ENCODE measurements at regions not wholly inside any gene's neighbourhood (a gene's known extent, or its start where the extent isn't known, plus 50 kb on each side); places are given as distances from the start of the nearest gene placed in this dataset.

DNA sequence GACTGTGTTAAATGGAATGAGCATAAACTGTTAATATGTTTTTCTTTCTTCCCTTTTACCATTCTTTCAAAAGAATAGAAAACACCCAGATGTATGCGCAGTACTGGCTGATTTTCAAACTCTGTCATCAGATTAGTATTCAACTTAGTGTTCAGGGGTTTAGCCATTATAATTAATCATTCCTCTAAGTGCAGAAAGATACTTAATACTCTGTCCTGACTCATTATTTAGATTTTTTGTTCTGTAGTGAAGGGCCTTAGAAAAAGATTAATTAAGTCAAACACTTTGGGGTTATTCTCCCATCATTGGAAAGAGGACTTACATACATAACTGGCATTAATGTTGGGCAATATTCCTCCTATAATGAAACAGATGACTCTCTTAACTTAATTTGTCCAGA lies 1316.7 kb upstream of the SLC10A2 start:
- H3K27me3 ChIP-seq: no peaks in the 10 kb centered on the region
- no peak overlapping the region for H3K4me3 ChIP-seq
- no peaks in the 10 kb centered on the region for H3K4me1 ChIP-seq
- H3K36me3 ChIP-seq: no peaks in the 10 kb centered on the region
- no peaks in the 10 kb centered on the region for H3K9me3 ChIP-seq
- no peak overlapping the region for H3K27ac ChIP-seq
- TF ChIP-seq POLR2AphosphoS5 (IDR thresholded peaks at IDR 0.05) (no peak), POLR2A (IDR thresholded peaks at IDR 0.05) (no peak)
- TF ChIP-seq, protein P1, sequence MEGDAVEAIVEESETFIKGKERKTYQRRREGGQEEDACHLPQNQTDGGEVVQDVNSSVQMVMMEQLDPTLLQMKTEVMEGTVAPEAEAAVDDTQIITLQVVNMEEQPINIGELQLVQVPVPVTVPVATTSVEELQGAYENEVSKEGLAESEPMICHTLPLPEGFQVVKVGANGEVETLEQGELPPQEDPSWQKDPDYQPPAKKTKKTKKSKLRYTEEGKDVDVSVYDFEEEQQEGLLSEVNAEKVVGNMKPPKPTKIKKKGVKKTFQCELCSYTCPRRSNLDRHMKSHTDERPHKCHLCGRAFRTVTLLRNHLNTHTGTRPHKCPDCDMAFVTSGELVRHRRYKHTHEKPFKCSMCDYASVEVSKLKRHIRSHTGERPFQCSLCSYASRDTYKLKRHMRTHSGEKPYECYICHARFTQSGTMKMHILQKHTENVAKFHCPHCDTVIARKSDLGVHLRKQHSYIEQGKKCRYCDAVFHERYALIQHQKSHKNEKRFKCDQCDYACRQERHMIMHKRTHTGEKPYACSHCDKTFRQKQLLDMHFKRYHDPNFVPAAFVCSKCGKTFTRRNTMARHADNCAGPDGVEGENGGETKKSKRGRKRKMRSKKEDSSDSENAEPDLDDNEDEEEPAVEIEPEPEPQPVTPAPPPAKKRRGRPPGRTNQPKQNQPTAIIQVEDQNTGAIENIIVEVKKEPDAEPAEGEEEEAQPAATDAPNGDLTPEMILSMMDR (IDR thresholded peaks at IDR 0.05): no peak
- WGBS, 2 donors (ENCODE audit: low coverage in 1 of 2): 25 to 28% methylated on average over 1 of the region's 1 CpG
- no peak for ATAC-seq

DNA sequence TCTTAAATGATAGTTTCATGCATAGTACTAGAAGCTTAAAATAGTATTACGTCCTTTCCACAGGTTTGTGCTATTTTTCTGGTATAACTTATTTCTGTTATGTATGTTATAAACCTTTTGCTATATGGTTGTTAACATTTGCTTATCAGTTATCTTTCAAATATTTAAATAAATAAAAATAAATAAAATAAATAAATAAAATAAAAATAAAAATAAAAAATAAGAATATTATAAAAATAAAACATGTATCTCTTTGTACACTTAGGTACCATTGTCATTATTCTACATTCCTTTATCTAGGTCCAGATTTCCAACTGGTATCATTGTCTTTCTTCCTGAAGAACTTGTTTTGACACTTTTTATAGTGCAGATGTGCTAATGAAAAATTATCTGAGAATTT lies 1310.4 kb upstream of the SLC10A2 start:
- no peaks in the 10 kb centered on the region for H3K9me3 ChIP-seq
- 80 to 88% methylated on average over 1 of the region's 1 CpG for WGBS, 2 donors (ENCODE audit: low coverage in 1 of 2)
- no peaks in the 10 kb centered on the region for H3K27me3 ChIP-seq
- H3K36me3 ChIP-seq: no peaks in the 10 kb centered on the region
- H3K4me1 ChIP-seq: no peaks in the 10 kb centered on the region
- TF ChIP-seq POLR2AphosphoS5 (IDR thresholded peaks at IDR 0.05): no peak
- no peak for TF ChIP-seq EP300 (IDR thresholded peaks at IDR 0.05)
- no peak for TF ChIP-seq POLR2A (IDR thresholded peaks at IDR 0.05)
- TF ChIP-seq, protein P1 (IDR thresholded peaks at IDR 0.05): no peak
- no peak overlapping the region for H3K4me3 ChIP-seq
- ATAC-seq: no peak
- no peak overlapping the region for H3K27ac ChIP-seq

DNA sequence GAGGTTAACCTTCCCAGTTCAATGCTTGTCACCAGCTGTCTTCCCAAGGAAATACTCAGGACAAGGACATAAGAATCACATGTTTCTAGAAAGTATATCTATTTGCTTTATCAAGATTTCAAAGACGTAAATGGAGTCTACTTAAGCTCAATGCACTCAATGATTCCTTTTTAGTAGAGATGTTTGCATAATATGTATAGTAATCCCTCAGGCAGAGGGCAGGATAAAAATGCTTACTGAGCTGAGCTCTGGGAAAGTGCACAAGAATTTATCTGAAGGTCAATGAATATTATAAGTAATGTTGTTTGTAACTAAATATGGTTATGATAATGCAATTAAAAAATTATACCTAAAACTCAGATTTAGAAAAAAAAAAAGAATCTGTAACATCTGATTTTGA lies 1309.4 kb upstream of the SLC10A2 start:
- Histone ChIP-seq H3K27ac (no peak overlapping the region), H3K27me3 (no peaks in the 10 kb centered on the region), H3K36me3 (no peaks in the 10 kb centered on the region), H3K9me3 (no peaks in the 10 kb centered on the region), H3K4me1 (no peaks in the 10 kb centered on the region), H3K4me3 (no peak overlapping the region)
- TF ChIP-seq, protein P1 (IDR thresholded peaks at IDR 0.05): no peak
- TF ChIP-seq POLR2A (IDR thresholded peaks at IDR 0.05) (no peak), EP300 (IDR thresholded peaks at IDR 0.05) (no peak), POLR2AphosphoS5 (IDR thresholded peaks at IDR 0.05) (no peak)
- 77 to 88% methylated on average over 1 of the region's 1 CpG for WGBS, 2 donors (ENCODE audit: low coverage in 1 of 2)
- ATAC-seq: no peak

DNA sequence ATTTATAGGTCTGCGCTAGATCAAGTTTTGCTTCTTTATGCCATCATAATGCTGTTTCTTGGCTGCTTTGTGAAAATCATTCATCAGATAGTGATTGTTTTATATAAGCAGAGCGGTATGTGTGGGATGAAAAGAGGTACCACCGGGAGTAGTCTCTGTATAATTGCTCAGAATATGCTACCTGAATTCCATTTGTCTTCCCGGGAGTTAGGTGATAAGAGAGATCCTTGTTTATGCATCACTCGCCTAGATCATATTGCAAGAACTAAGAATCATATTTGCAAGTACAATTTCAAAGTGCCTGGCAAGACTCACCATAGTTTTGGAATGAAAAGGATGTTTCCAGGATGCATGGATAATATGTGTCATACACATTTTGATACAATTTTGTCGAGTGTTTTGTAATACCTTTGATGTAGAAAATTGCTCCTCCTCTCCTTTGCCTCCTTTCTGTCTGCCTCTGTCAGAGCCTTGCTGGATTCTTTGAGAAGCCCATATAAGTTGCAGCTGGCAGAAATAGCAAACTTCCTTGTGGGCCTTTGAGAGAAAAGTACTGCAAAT lies 1306.0 kb upstream of the SLC10A2 start:
- H3K4me3 ChIP-seq: no peak overlapping the region
- H3K27me3 ChIP-seq: no peaks in the 10 kb centered on the region
- 19 to 27% methylated on average over 4 to 6 of the region's 6 CpGs for WGBS, 2 donors (ENCODE audit: low coverage in 1 of 2)
- no peak for ATAC-seq
- TF ChIP-seq, protein P1 (IDR thresholded peaks at IDR 0.05): no peak
- TF ChIP-seq POLR2A (IDR thresholded peaks at IDR 0.05) (no peak), EP300 (IDR thresholded peaks at IDR 0.05) (no peak), POLR2AphosphoS5 (IDR thresholded peaks at IDR 0.05) (no peak)
- no peaks in the 10 kb centered on the region for H3K36me3 ChIP-seq
- no peak overlapping the region for H3K27ac ChIP-seq
- H3K4me1 ChIP-seq: no peaks in the 10 kb centered on the region
- no peaks in the 10 kb centered on the region for H3K9me3 ChIP-seq

DNA sequence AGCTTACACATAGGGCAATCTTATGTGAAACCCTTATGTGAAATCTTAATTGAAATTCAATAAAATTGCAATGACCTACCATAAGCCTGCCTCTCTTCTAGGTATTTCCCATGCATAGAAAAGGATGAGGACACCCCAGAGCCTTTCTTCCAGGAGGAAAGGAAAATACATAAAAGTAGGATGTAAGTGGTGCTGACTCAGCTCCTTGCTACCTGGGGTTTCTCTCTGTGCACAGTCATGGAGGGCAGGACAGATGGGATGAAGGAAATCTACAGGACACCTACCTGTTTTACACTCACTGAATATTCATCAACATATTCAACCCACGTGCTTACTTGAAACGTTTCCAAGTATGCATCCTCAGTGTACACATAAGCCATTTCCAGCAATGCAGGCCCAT lies 1299.2 kb upstream of the SLC10A2 start:
- WGBS, 2 donors (ENCODE audit: low coverage in 1 of 2): 58 to 81% methylated on average over 2 of the region's 2 CpGs

More for the DNA sequence above, 1299.2 kb upstream of the SLC10A2 start:
- Histone ChIP-seq H3K4me1 (no peaks in the 10 kb centered on the region), H3K9me3 (peaks cover 0 to 8% (median 0%) of the 10 kb centered on the region in 3 donors), H3K4me3 (no peak overlapping the region), H3K36me3 (no peaks in the 10 kb centered on the region), H3K27ac (no peak overlapping the region), H3K27me3 (no peaks in the 10 kb centered on the region)
- TF ChIP-seq, protein P1 (IDR thresholded peaks at IDR 0.05): no peak
- TF ChIP-seq POLR2AphosphoS5 (IDR thresholded peaks at IDR 0.05): no peak
- TF ChIP-seq POLR2A (IDR thresholded peaks at IDR 0.05): no peak
- no peak for TF ChIP-seq EP300 (IDR thresholded peaks at IDR 0.05)
- ATAC-seq: no peak

All from gastroesophageal sphincter (tissue), 4 donors.